ENCODE measurements at regions not wholly inside any gene's neighbourhood (a gene's known extent, or its start where the extent isn't known, plus 50 kb on each side); places are given as distances from the start of the nearest gene placed in this dataset.

DNA sequence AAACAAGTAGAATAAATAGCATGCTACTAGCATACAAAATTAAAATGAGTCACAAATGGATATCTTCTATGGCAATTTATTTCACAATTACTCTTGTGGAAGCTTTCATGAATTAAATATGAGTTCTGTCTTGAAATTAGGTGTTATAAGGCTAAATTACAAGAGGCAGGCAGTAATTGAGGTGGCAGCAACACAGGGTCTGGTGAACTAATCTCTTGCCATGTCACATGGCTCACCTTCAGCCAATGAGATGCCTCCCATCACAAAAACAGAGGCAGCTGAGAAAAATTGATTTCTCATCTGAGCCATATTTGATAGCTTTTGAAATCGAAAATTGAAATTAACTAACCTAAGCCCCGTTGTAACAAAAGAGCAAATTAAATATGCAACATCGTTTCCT lies 268.8 kb downstream of the NR2F2 start:
- ChIA-PET CTCF (interaction anchor here (0.6 to 1.0 kb wide), 4 partner anchors 8 to 308 kb away, joined by 3 to 5 read pairs (median 3); no protein-coding TSS in a partner anchor), POLR2A (no interaction called here)
- H3K4me3 ChIP-seq (ENCODE audit: low read depth, low read length): no peak overlapping the region
- H3K27ac ChIP-seq (ENCODE audit: extremely low read depth, low read depth, low read length): no peak overlapping the region
- no peaks in the 10 kb centered on the region for H3K36me3 ChIP-seq (ENCODE audit: control insufficient read depth in 2 of 2, insufficient read depth in 1 of 2, low read length in 2 of 2)
- TF ChIP-seq, protein P1, sequence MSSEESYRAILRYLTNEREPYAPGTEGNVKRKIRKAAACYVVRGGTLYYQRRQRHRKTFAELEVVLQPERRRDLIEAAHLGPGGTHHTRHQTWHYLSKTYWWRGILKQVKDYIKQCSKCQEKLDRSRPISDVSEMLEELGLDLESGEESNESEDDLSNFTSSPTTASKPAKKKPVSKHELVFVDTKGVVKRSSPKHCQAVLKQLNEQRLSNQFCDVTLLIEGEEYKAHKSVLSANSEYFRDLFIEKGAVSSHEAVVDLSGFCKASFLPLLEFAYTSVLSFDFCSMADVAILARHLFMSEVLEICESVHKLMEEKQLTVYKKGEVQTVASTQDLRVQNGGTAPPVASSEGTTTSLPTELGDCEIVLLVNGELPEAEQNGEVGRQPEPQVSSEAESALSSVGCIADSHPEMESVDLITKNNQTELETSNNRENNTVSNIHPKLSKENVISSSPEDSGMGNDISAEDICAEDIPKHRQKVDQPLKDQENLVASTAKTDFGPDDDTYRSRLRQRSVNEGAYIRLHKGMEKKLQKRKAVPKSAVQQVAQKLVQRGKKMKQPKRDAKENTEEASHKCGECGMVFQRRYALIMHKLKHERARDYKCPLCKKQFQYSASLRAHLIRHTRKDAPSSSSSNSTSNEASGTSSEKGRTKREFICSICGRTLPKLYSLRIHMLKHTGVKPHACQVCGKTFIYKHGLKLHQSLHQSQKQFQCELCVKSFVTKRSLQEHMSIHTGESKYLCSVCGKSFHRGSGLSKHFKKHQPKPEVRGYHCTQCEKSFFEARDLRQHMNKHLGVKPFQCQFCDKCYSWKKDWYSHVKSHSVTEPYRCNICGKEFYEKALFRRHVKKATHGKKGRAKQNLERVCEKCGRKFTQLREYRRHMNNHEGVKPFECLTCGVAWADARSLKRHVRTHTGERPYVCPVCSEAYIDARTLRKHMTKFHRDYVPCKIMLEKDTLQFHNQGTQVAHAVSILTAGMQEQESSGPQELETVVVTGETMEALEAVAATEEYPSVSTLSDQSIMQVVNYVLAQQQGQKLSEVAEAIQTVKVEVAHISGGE (tag by site-specific recombination; conservative IDR thresholded peaks at IDR 0.05; ENCODE audit: low read depth): no peak
- TF ChIP-seq ZNF391 (tag by site-specific recombination; IDR thresholded peaks at IDR 0.05; ENCODE audit: borderline replicate concordance, low read depth) (no peak), ZNF394 (tag by site-specific recombination; IDR thresholded peaks at IDR 0.05; ENCODE audit: borderline replicate concordance) (no peak), ZNF140 (tag by site-specific recombination; IDR thresholded peaks at IDR 0.05) (no peak), SP2 (tag by site-specific recombination; IDR thresholded peaks at IDR 0.05) (no peak), ZXDB (tag by site-specific recombination; IDR thresholded peaks at IDR 0.05) (no peak), MEIS1 (CRISPR knock-in tag; IDR thresholded peaks at IDR 0.05; ENCODE audit: borderline replicate concordance) (no peak), GLI2 (tag by site-specific recombination; IDR thresholded peaks at IDR 0.05; ENCODE audit: borderline replicate concordance, low read depth) (no peak), ZNF654 (tag by site-specific recombination; IDR thresholded peaks at IDR 0.05; ENCODE audit: low read depth) (no peak), ZNF335 (tag by site-specific recombination; conservative IDR thresholded peaks at IDR 0.05) (no peak), ZNF549 (tag by site-specific recombination; IDR thresholded peaks at IDR 0.05) (no peak), MZF1 (tag by site-specific recombination; IDR thresholded peaks at IDR 0.05; ENCODE audit: borderline replicate concordance) (no peak)
- TF ChIP-seq, protein P2, sequence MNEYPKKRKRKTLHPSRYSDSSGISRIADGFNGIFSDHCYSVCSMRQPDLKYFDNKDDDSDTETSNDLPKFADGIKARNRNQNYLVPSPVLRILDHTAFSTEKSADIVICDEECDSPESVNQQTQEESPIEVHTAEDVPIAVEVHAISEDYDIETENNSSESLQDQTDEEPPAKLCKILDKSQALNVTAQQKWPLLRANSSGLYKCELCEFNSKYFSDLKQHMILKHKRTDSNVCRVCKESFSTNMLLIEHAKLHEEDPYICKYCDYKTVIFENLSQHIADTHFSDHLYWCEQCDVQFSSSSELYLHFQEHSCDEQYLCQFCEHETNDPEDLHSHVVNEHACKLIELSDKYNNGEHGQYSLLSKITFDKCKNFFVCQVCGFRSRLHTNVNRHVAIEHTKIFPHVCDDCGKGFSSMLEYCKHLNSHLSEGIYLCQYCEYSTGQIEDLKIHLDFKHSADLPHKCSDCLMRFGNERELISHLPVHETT (tag by site-specific recombination; IDR thresholded peaks at IDR 0.05): no peak
- TF ChIP-seq, protein P3, sequence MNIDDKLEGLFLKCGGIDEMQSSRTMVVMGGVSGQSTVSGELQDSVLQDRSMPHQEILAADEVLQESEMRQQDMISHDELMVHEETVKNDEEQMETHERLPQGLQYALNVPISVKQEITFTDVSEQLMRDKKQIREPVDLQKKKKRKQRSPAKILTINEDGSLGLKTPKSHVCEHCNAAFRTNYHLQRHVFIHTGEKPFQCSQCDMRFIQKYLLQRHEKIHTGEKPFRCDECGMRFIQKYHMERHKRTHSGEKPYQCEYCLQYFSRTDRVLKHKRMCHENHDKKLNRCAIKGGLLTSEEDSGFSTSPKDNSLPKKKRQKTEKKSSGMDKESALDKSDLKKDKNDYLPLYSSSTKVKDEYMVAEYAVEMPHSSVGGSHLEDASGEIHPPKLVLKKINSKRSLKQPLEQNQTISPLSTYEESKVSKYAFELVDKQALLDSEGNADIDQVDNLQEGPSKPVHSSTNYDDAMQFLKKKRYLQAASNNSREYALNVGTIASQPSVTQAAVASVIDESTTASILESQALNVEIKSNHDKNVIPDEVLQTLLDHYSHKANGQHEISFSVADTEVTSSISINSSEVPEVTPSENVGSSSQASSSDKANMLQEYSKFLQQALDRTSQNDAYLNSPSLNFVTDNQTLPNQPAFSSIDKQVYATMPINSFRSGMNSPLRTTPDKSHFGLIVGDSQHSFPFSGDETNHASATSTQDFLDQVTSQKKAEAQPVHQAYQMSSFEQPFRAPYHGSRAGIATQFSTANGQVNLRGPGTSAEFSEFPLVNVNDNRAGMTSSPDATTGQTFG (tag by site-specific recombination; IDR thresholded peaks at IDR 0.05; ENCODE audit: borderline replicate concordance): no peak
- no peaks in the 10 kb centered on the region for H3K9me3 ChIP-seq (ENCODE audit: control insufficient read depth, insufficient read depth, low read depth, low read length)
- H3K4me1 ChIP-seq (ENCODE audit: control insufficient read depth, insufficient read depth, low read length): no peaks in the 10 kb centered on the region; the same call in 1 of the 2 replicates

DNA sequence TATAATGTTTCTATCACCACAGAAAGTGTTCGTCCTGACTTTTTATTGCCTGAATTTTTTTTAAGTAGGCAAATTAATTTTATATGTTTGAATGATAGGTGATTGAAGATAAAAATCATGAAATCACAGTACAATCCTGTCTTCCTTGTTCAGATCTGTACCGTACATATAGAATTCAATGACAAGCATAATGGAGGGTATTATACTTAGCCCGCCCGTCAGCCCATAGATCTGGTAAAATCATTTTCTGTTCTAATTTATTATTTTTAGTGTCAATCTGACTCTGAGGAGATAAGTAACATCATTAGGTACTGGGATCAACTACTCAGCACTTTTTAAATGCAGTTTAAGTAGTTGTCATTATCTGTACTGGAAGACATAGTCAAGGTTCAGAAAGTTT lies 269.9 kb downstream of the NR2F2 start:
- TF ChIP-seq ZNF792 (tag by site-specific recombination; IDR thresholded peaks at IDR 0.05) (no peak), GLIS1 (tag by site-specific recombination; IDR thresholded peaks at IDR 0.05) (no peak)
- H3K4me1 ChIP-seq (ENCODE audit: control insufficient read depth, insufficient read depth, low read length): no peaks in the 10 kb centered on the region; the same call in 1 of the 2 replicates
- no peak overlapping the region for H3K27ac ChIP-seq (ENCODE audit: extremely low read depth, low read depth, low read length)
- H3K4me3 ChIP-seq (ENCODE audit: low read depth, low read length): no peak overlapping the region
- H3K36me3 ChIP-seq (ENCODE audit: control insufficient read depth in 2 of 2, insufficient read depth in 1 of 2, low read length in 2 of 2): no peaks in the 10 kb centered on the region
- POLR2A ChIA-PET: no interaction called here
- CTCF ChIA-PET: no interaction called here
- no peaks in the 10 kb centered on the region for H3K9me3 ChIP-seq (ENCODE audit: control insufficient read depth, insufficient read depth, low read depth, low read length)

Measured in HEK293 (cell line).